Thyroid gland (tissue), 4 donors: ENCODE measurements at regions not wholly inside any gene's neighbourhood (a gene's known extent, or its start where the extent isn't known, plus 50 kb on each side); places are given as distances from the start of the nearest gene placed in this dataset.

Experiments used
- CTCF ChIP-seq, 6 experiments: fragments of 200-600 bp in 3 of 6; fragments of 450-650 bp in 3 of 6; sonication (generic) in 3 of 6; IDR thresholded peaks; one replicate each; pipeline ENCODE4 v1.5.1; 2016 to 2019; ENCODE audit warnings: antibody characterized with exemption in 6 of 6, mild to moderate bottlenecking in 2 of 6, inconsistent platforms in 1 of 6, moderate library complexity in 1 of 6
- POLR2A ChIP-seq, 2 donors: fragments of 450-650 bp; IDR thresholded peaks; one replicate each; pipeline ENCODE4 v1.6.1; 2017; ENCODE audit warnings: antibody characterized with exemption in 2 of 2, mild to moderate bottlenecking in 2 of 2, moderate library complexity in 1 of 2

- no peak for TF ChIP-seq CTCF (IDR thresholded peaks at IDR 0.05)
- TF ChIP-seq POLR2A (IDR thresholded peaks at IDR 0.05) = no peak
Observed at GRCh38 chr2:78218066-78218465, 695.9 kb upstream of the LRRTM4 start.
